DOHH2 (cell line): ENCODE measurements at regions not wholly inside any gene's neighbourhood (a gene's known extent, or its start where the extent isn't known, plus 50 kb on each side); places are given as distances from the start of the nearest gene placed in this dataset.
A peak's percentile ranks its signal among the peaks of the same experiment; 100 is the strongest.

Experiments
- H3F3A ChIP-seq: fragments of 200-600 bp; sonication (generic), shearing (Covaris generic); 2 replicates; pipeline ENCODE4 v1.6.0; 2016; ENCODE audit warnings: antibody characterized with exemption, mild to moderate bottlenecking; ENCODE audit not compliant: control insufficient read depth, insufficient read depth
- H3K27ac ChIP-seq: fragments of 200-600 bp; sonication (generic); 2 replicates; pipeline ENCODE4 v1.5.1; 2014; ENCODE audit warnings: low read depth, mild to moderate bottlenecking, low read length, moderate library complexity
- H3K27me3 ChIP-seq: fragments of 200-600 bp; sonication (generic); 2 replicates; pipeline ENCODE4 v1.6.1; 2014; ENCODE audit warnings: mild to moderate bottlenecking, low read length, mixed read lengths; ENCODE audit not compliant: control insufficient read depth
- H3K36me3 ChIP-seq: fragments of 200-600 bp; sonication (generic); 2 replicates; pipeline ENCODE4 v1.6.1; 2014; ENCODE audit warnings: mild to moderate bottlenecking, low read length, moderate library complexity, mixed read lengths; ENCODE audit not compliant: control insufficient read depth
- H3K4me1 ChIP-seq: fragments of 200-600 bp; sonication (generic); 2 replicates; pipeline ENCODE4 v1.6.1; 2014; ENCODE audit warnings: mild to moderate bottlenecking, low read length, mixed read lengths; ENCODE audit not compliant: control insufficient read depth
- H3K4me2 ChIP-seq: fragments of 200-600 bp; sonication (generic); 2 replicates; pipeline ENCODE4 v1.6.0; 2014; ENCODE audit warnings: mild to moderate bottlenecking, low read length, moderate library complexity
- H3K4me3 ChIP-seq: fragments of 200-600 bp; sonication (generic); 2 replicates; pipeline ENCODE4 v1.5.1; 2014; ENCODE audit warnings: mild to moderate bottlenecking, low read length, mixed read lengths
- H3K79me2 ChIP-seq: fragments of 200-600 bp; sonication (generic); 2 replicates; pipeline ENCODE4 v1.6.1; 2014; ENCODE audit warnings: mild to moderate bottlenecking, low read length, mixed read lengths; ENCODE audit not compliant: control insufficient read depth
- H3K9me2 ChIP-seq: fragments of 200-600 bp; sonication (generic); replicated peaks from 2 replicates; pipeline ENCODE4 v1.6.1; 2014; ENCODE audit warnings: mild to moderate bottlenecking, low read length, mixed read lengths; ENCODE audit not compliant: control insufficient read depth
- H3K9me3 ChIP-seq: fragments of 200-600 bp; sonication (generic); 2 replicates; pipeline ENCODE4 v1.6.1; 2014; ENCODE audit warnings: antibody characterized with exemption, low read length, mixed read lengths; ENCODE audit not compliant: control insufficient read depth, insufficient read depth
- H4K20me1 ChIP-seq: fragments of 200-600 bp; sonication (generic); 2 replicates; pipeline ENCODE4 v1.6.0; 2014; ENCODE audit warnings: low read depth, mild to moderate bottlenecking, antibody characterized with exemption, low read length, moderate library complexity; ENCODE audit not compliant: control insufficient read depth, insufficient read depth
- CTCF ChIP-seq: fragments of 200-600 bp; sonication (generic); IDR thresholded peaks from one replicate; pipeline ENCODE4 v1.5.1; 2014; ENCODE audit warnings: antibody characterized with exemption, mild to moderate bottlenecking, low read depth, low read length; ENCODE audit not compliant: poor library complexity, severe bottlenecking
- EZH2phosphoT487 ChIP-seq: fragments of 200-600 bp; sonication (generic); IDR thresholded peaks from 2 replicates; pipeline ENCODE4 v1.6.1; 2017; ENCODE audit warnings: borderline replicate concordance, mild to moderate bottlenecking, antibody characterized with exemption, low read length, moderate library complexity, mixed read lengths

DNA sequence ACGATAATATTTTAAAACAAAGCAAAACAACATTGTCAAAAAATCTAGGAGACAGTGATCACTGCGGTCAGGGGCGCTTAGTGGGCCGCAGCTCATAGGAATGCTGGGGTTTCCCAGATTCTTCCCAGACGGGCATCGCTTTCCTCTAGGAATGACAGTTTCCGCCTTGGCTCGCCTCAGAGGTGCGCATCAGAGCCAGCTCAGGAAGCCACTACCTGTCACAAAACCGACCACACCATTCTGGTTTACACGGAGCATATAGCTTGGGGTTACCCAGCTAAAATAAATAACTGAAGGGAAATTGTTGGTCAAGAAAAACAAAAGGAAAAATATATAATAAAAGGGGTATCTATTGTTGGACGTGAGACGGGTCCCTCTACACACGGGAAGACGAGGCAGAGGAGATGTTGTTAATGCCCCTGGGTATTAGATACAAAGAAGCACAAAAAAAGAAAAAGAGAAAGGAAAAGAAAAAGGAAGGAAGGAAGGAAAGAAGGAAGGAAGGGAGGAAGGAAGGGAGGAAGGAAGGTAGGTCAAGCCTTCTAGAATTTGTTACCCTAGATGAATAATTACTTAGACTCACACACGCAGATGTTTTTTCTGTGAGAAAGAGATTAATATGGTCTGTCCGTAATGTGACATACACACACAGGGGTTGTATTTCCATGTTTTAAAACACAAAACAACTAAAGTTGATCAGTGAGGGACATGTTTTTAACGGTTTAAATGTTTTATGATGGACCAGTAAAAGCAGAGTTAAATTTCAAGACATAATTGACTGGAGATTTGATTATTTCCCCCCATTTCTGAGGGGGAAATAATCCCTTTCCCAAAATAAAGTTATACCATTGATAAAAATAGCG is 292.4 kb upstream of the NFE2L3 start:
- Histone ChIP-seq H3K4me2 (no peak overlapping the region), H3K36me3 (no peaks in the 10 kb centered on the region), H3K27ac (no peak overlapping the region), H3K4me3 (no peak overlapping the region), H3K79me2 (no peaks in the 10 kb centered on the region), H3K9me3 (peaks cover 24% of the 10 kb centered on the region), H3K9me2 (no peaks in the 10 kb centered on the region), H3K27me3 (peaks cover 11% of the 10 kb centered on the region), H3F3A (peaks cover 8% of the 10 kb centered on the region), H4K20me1 (no peaks in the 10 kb centered on the region), H3K4me1 (peaks cover 20% of the 10 kb centered on the region)
- TF ChIP-seq EZH2phosphoT487 (no peak), CTCF (no peak)

GRCh38 chr7:25860275-25861163 is 291.5 kb upstream of the NFE2L3 start:
- H3K79me2 ChIP-seq = no peaks in the 10 kb centered on the region
- TF ChIP-seq CTCF (no peak), EZH2phosphoT487 (no peak)
- peaks cover 20% of the 10 kb centered on the region for H3K9me3 ChIP-seq
- no peak overlapping the region for H3K27ac ChIP-seq
- no peaks in the 10 kb centered on the region for H3K9me2 ChIP-seq
- H3K4me1 ChIP-seq = peaks cover 20% of the 10 kb centered on the region
- peak overlapping the region; percentile 37 for H3K4me2 ChIP-seq
- H3K27me3 ChIP-seq = peaks cover 16% of the 10 kb centered on the region
- H4K20me1 ChIP-seq = no peaks in the 10 kb centered on the region
- 0 out of 2 replicates have a peak, but pooled peaks cover 3% of the 10 kb centered on the region for H3F3A ChIP-seq
- peak overlapping the region; percentile 59 for H3K4me3 ChIP-seq
- H3K36me3 ChIP-seq = no peaks in the 10 kb centered on the region

GRCh38 chr7:25861164-25861496 is 290.9 kb upstream of the NFE2L3 start:
- TF ChIP-seq EZH2phosphoT487 = no peak
- Histone ChIP-seq H3F3A (no peaks in the 10 kb centered on the region), H3K4me2 (peak overlapping the region; percentile 37), H3K9me3 (peaks cover 20% of the 10 kb centered on the region), H3K27ac (no peak overlapping the region), H3K27me3 (peaks cover 19% of the 10 kb centered on the region), H3K9me2 (no peaks in the 10 kb centered on the region), H3K79me2 (no peaks in the 10 kb centered on the region), H3K36me3 (no peaks in the 10 kb centered on the region), H4K20me1 (no peaks in the 10 kb centered on the region), H3K4me1 (peaks cover 18% of the 10 kb centered on the region), H3K4me3 (peak overlapping the region; percentile 59)
